ENCODE measurements at regions not wholly inside any gene's neighbourhood (a gene's known extent, or its start where the extent isn't known, plus 50 kb on each side); places are given as distances from the start of the nearest gene placed in this dataset.

GRCh38 chr1:79323239-79324025 lies 316.9 kb upstream of the ADGRL4 start:
- no peak overlapping the region for H3K4me3 ChIP-seq (ENCODE audit: low read length)
- H3K36me3 ChIP-seq (ENCODE audit: control insufficient read depth, low read depth, low read length): no peaks in the 10 kb centered on the region
- H3K9me3 ChIP-seq (ENCODE audit: control insufficient read depth, low read depth, low read length): no peaks in the 10 kb centered on the region
- no peak overlapping the region for H3K9ac ChIP-seq (ENCODE audit: low read length)
- H3K4me1 ChIP-seq (ENCODE audit: control insufficient read depth, low read depth, low read length): no peaks in the 10 kb centered on the region
- H3K27me3 ChIP-seq (ENCODE audit: control insufficient read depth, insufficient read depth, low read length): no peaks in the 10 kb centered on the region
- H3K27ac ChIP-seq (ENCODE audit: low read length): no peak overlapping the region

- H3K9me3 ChIP-seq (ENCODE audit: control insufficient read depth, low read depth, low read length): no peaks in the 10 kb centered on the region
- H3K36me3 ChIP-seq (ENCODE audit: control insufficient read depth, low read depth, low read length): no peaks in the 10 kb centered on the region
- no peaks in the 10 kb centered on the region for H3K27me3 ChIP-seq (ENCODE audit: control insufficient read depth, insufficient read depth, low read length)
- H3K27ac ChIP-seq (ENCODE audit: low read length): no peak overlapping the region
- H3K4me3 ChIP-seq (ENCODE audit: low read length): no peak overlapping the region
- no peak overlapping the region for H3K9ac ChIP-seq (ENCODE audit: low read length)
- H3K4me1 ChIP-seq (ENCODE audit: control insufficient read depth, low read depth, low read length): no peaks in the 10 kb centered on the region
Observed at GRCh38 chr1:79322511-79323027, 316.0 kb upstream of the ADGRL4 start.

- Histone ChIP-seq H3K9me3 (ENCODE audit: control insufficient read depth, low read depth, low read length) (no peaks in the 10 kb centered on the region), H3K4me1 (ENCODE audit: control insufficient read depth, low read depth, low read length) (no peaks in the 10 kb centered on the region), H3K27ac (ENCODE audit: low read length) (no peak overlapping the region), H3K9ac (ENCODE audit: low read length) (no peak overlapping the region), H3K36me3 (ENCODE audit: control insufficient read depth, low read depth, low read length) (no peaks in the 10 kb centered on the region), H3K4me3 (ENCODE audit: low read length) (no peak overlapping the region), H3K27me3 (ENCODE audit: control insufficient read depth, insufficient read depth, low read length) (no peaks in the 10 kb centered on the region)
Observed at GRCh38 chr1:79312438-79312837, 305.9 kb upstream of the ADGRL4 start.

GRCh38 chr1:79310609-79311008 lies 304.1 kb upstream of the ADGRL4 start:
- H3K36me3 ChIP-seq (ENCODE audit: control insufficient read depth, low read depth, low read length): no peaks in the 10 kb centered on the region
- no peak overlapping the region for H3K4me3 ChIP-seq (ENCODE audit: low read length)
- H3K27me3 ChIP-seq (ENCODE audit: control insufficient read depth, insufficient read depth, low read length): no peaks in the 10 kb centered on the region
- H3K9me3 ChIP-seq (ENCODE audit: control insufficient read depth, low read depth, low read length): no peaks in the 10 kb centered on the region
- H3K9ac ChIP-seq (ENCODE audit: low read length): no peak overlapping the region
- no peak overlapping the region for H3K27ac ChIP-seq (ENCODE audit: low read length)
- no peaks in the 10 kb centered on the region for H3K4me1 ChIP-seq (ENCODE audit: control insufficient read depth, low read depth, low read length)

- H3K36me3 ChIP-seq (ENCODE audit: control insufficient read depth, low read depth, low read length): no peaks in the 10 kb centered on the region
- no peaks in the 10 kb centered on the region for H3K4me1 ChIP-seq (ENCODE audit: control insufficient read depth, low read depth, low read length)
- no peak overlapping the region for H3K4me3 ChIP-seq (ENCODE audit: low read length)
- no peaks in the 10 kb centered on the region for H3K9me3 ChIP-seq (ENCODE audit: control insufficient read depth, low read depth, low read length)
- no peak overlapping the region for H3K27ac ChIP-seq (ENCODE audit: low read length)
- H3K27me3 ChIP-seq (ENCODE audit: control insufficient read depth, insufficient read depth, low read length): no peaks in the 10 kb centered on the region
- H3K9ac ChIP-seq (ENCODE audit: low read length): no peak overlapping the region
Observed at GRCh38 chr1:79304131-79304530, 297.6 kb upstream of the ADGRL4 start.

- no peaks in the 10 kb centered on the region for H3K9me3 ChIP-seq (ENCODE audit: control insufficient read depth, low read depth, low read length)
Observed at GRCh38 chr1:79303040-79303439, 296.5 kb upstream of the ADGRL4 start.

GRCh38 chr1:79302380-79302930 lies 295.9 kb upstream of the ADGRL4 start:
- Histone ChIP-seq H3K27me3 (ENCODE audit: control insufficient read depth, insufficient read depth, low read length) (no peaks in the 10 kb centered on the region), H3K9me3 (ENCODE audit: control insufficient read depth, low read depth, low read length) (no peaks in the 10 kb centered on the region), H3K36me3 (ENCODE audit: control insufficient read depth, low read depth, low read length) (no peaks in the 10 kb centered on the region), H3K9ac (ENCODE audit: low read length) (no peak overlapping the region), H3K4me1 (ENCODE audit: control insufficient read depth, low read depth, low read length) (no peaks in the 10 kb centered on the region), H3K4me3 (ENCODE audit: low read length) (no peak overlapping the region), H3K27ac (ENCODE audit: low read length) (no peak overlapping the region)

More at GRCh38 chr1:79303040-79303439, 296.5 kb upstream of the ADGRL4 start:
- Histone ChIP-seq H3K27ac (ENCODE audit: low read length) (no peak overlapping the region), H3K27me3 (ENCODE audit: control insufficient read depth, insufficient read depth, low read length) (no peaks in the 10 kb centered on the region), H3K4me3 (ENCODE audit: low read length) (no peak overlapping the region), H3K36me3 (ENCODE audit: control insufficient read depth, low read depth, low read length) (no peaks in the 10 kb centered on the region), H3K4me1 (ENCODE audit: control insufficient read depth, low read depth, low read length) (no peaks in the 10 kb centered on the region), H3K9ac (ENCODE audit: low read length) (no peak overlapping the region)

GRCh38 chr1:79295967-79296366 lies 289.4 kb upstream of the ADGRL4 start:
- H3K9me3 ChIP-seq (ENCODE audit: control insufficient read depth, low read depth, low read length): no peaks in the 10 kb centered on the region
- H3K27ac ChIP-seq (ENCODE audit: low read length): no peak overlapping the region
- peaks cover 4% of the 10 kb centered on the region for H3K4me1 ChIP-seq (ENCODE audit: control insufficient read depth, low read depth, low read length)
- H3K27me3 ChIP-seq (ENCODE audit: control insufficient read depth, insufficient read depth, low read length): no peaks in the 10 kb centered on the region
- H3K36me3 ChIP-seq (ENCODE audit: control insufficient read depth, low read depth, low read length): no peaks in the 10 kb centered on the region
- no peak overlapping the region for H3K9ac ChIP-seq (ENCODE audit: low read length)
- H3K4me3 ChIP-seq (ENCODE audit: low read length): no peak overlapping the region

- Histone ChIP-seq H3K27me3 (ENCODE audit: control insufficient read depth, insufficient read depth, low read length) (no peaks in the 10 kb centered on the region), H3K4me1 (ENCODE audit: control insufficient read depth, low read depth, low read length) (peaks cover 4% of the 10 kb centered on the region), H3K9ac (ENCODE audit: low read length) (no peak overlapping the region), H3K4me3 (ENCODE audit: low read length) (no peak overlapping the region), H3K36me3 (ENCODE audit: control insufficient read depth, low read depth, low read length) (no peaks in the 10 kb centered on the region), H3K9me3 (ENCODE audit: control insufficient read depth, low read depth, low read length) (no peaks in the 10 kb centered on the region), H3K27ac (ENCODE audit: low read length) (no peak overlapping the region)
Observed at GRCh38 chr1:79293611-79294010, 287.1 kb upstream of the ADGRL4 start.

- no peak overlapping the region for H3K9ac ChIP-seq (ENCODE audit: low read length)
- no peak overlapping the region for H3K4me3 ChIP-seq (ENCODE audit: low read length)
- no peaks in the 10 kb centered on the region for H3K27me3 ChIP-seq (ENCODE audit: control insufficient read depth, insufficient read depth, low read length)
- H3K36me3 ChIP-seq (ENCODE audit: control insufficient read depth, low read depth, low read length): no peaks in the 10 kb centered on the region
- H3K27ac ChIP-seq (ENCODE audit: low read length): no peak overlapping the region
- H3K4me1 ChIP-seq (ENCODE audit: control insufficient read depth, low read depth, low read length): peaks cover 4% of the 10 kb centered on the region
- H3K9me3 ChIP-seq (ENCODE audit: control insufficient read depth, low read depth, low read length): no peaks in the 10 kb centered on the region
Observed at GRCh38 chr1:79290927-79291474, 284.5 kb upstream of the ADGRL4 start.

- Histone ChIP-seq H3K9me3 (ENCODE audit: control insufficient read depth, low read depth, low read length) (no peaks in the 10 kb centered on the region), H3K4me1 (ENCODE audit: control insufficient read depth, low read depth, low read length) (peaks cover 4% of the 10 kb centered on the region), H3K27me3 (ENCODE audit: control insufficient read depth, insufficient read depth, low read length) (no peaks in the 10 kb centered on the region), H3K36me3 (ENCODE audit: control insufficient read depth, low read depth, low read length) (no peaks in the 10 kb centered on the region), H3K27ac (ENCODE audit: low read length) (no peak overlapping the region), H3K9ac (ENCODE audit: low read length) (no peak overlapping the region), H3K4me3 (ENCODE audit: low read length) (no peak overlapping the region)
Observed at GRCh38 chr1:79287982-79288381, 281.5 kb upstream of the ADGRL4 start.

All from iPS-18a (cell line).